Activated T-helper 17 cell treated with anti-CD3 and anti-CD28 coated beads, Interleukin-2, amount 50 U/mL, for 72 hours (primary cell): ENCODE measurements at regions not wholly inside any gene's neighbourhood (a gene's known extent, or its start where the extent isn't known, plus 50 kb on each side); places are given as distances from the start of the nearest gene placed in this dataset.

ENCODE experiments used
- ATAC-seq: fragments of 150-1000 bp; cut with Tn5 transposase; replicated peaks from 2 replicates; pipeline ENCODE4 v1.10.0; 2021; ENCODE audit warnings: mild to moderate bottlenecking, moderate library complexity
- H3K27ac Mint-ChIP-seq: one replicate; pipeline ENCODE4 v1.8.0; 2022; ENCODE audit warnings: mixed read lengths
- H3K27me3 Mint-ChIP-seq: one replicate; pipeline ENCODE4 v1.8.0; 2022; ENCODE audit warnings: mixed read lengths
- H3K36me3 Mint-ChIP-seq: one replicate; pipeline ENCODE4 v1.8.0; 2022; ENCODE audit warnings: low read depth, mild to moderate bottlenecking, mixed read lengths
- H3K4me1 Mint-ChIP-seq: one replicate; pipeline ENCODE4 v1.8.0; 2022; ENCODE audit warnings: mixed read lengths
- H3K4me3 Mint-ChIP-seq: one replicate; pipeline ENCODE4 v1.8.0; 2022; ENCODE audit warnings: mild to moderate bottlenecking, mixed read lengths
- H3K9me3 Mint-ChIP-seq: one replicate; pipeline ENCODE4 v1.8.0; 2022; ENCODE audit warnings: mixed read lengths

DNA sequence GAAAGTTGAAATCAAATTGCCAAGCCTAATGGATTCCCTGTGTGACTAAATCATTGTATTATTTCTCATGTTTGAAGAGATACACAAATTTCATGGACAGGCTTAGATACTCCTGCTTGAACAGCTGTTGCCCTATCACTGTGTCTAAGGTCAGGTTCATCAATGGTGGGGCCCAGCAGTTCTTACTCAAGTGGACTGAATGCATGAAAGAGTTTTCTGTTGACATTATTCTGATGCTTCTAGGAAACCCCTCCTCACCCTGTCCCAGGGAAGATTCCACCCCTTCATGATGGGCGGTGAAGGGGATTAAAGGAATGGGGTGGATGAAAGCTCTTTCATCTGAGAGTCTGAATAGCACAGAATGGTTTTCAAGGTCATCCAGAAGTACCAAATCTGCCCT is 148.8 kb downstream of the INO80D start:
- Mint-ChIP-seq H3K9me3 (no peaks in the 10 kb centered on the region), H3K36me3 (no peaks in the 10 kb centered on the region), H3K4me3 (no peak overlapping the region), H3K27me3 (peaks cover 3% of the 10 kb centered on the region), H3K27ac (no peak overlapping the region), H3K4me1 (no peaks in the 10 kb centered on the region)
- no peak for ATAC-seq

DNA sequence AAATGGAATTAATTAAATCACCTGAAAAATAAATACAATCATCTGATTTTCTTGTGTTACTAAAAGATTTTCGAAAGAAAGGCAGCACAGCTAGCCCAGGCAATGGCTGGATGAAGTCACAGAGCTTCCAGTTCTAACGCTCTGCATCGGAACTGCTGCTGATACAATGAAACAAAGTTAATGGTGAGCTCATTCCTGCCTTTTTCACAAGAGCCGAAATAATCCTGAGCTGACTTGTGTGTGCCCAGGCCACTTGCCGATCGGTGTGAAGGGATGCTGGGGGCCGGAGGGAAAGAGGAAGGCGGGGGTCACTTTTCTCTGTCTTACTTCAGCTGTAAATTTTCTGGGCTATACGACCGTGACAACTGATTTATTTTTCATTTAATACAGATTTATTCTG is 149.5 kb downstream of the INO80D start:
- no peak overlapping the region for H3K4me3 Mint-ChIP-seq
- peaks cover 3% of the 10 kb centered on the region for H3K27me3 Mint-ChIP-seq
- no peaks in the 10 kb centered on the region for H3K9me3 Mint-ChIP-seq
- no peak for ATAC-seq
- no peaks in the 10 kb centered on the region for H3K36me3 Mint-ChIP-seq
- no peaks in the 10 kb centered on the region for H3K4me1 Mint-ChIP-seq
- no peak overlapping the region for H3K27ac Mint-ChIP-seq

DNA sequence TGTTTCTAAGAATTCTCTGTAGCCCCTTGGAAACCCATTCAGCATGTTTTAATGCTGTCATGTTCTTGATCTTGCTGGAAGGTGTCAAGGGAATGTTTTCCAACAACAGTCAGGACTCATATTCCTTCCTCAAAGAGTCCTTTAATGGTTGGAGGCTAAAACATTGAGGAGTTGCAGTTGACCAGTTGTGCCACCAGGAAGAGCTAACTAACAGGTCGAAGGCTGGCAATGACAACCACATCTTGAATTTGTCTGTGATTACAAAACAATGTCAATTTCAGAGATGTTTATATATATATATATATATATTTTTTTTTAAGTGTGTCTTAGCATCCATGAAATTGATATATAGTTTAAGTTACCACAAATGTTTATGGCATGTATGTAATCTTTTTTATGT is 151.5 kb downstream of the INO80D start:
- no peaks in the 10 kb centered on the region for H3K36me3 Mint-ChIP-seq
- H3K4me3 Mint-ChIP-seq = no peak overlapping the region
- H3K4me1 Mint-ChIP-seq = no peaks in the 10 kb centered on the region
- H3K27ac Mint-ChIP-seq = no peak overlapping the region
- ATAC-seq = no peak
- no peaks in the 10 kb centered on the region for H3K9me3 Mint-ChIP-seq
- peaks cover 17% of the 10 kb centered on the region for H3K27me3 Mint-ChIP-seq

DNA sequence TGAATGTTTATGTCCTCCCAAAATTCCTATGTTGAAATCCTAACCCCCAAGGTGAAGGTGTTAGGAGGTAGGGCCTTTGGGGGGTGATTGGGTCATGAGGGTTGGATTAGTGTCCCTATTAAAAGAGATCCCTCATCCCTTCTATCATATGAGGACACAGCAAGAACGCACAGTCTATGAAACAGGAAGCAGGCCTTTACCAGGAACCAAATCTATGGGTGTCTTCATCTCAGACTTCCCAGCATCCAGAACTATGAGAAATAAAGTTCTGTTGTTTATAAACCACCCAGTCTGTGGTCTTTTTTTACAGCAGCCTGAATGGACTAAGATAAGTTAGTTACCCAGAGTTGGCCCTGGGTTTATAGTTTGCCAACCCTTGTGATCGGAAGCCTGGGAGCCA is 153.1 kb downstream of the INO80D start:
- no peaks in the 10 kb centered on the region for H3K4me1 Mint-ChIP-seq
- no peak for ATAC-seq
- H3K9me3 Mint-ChIP-seq = no peaks in the 10 kb centered on the region
- H3K4me3 Mint-ChIP-seq = no peak overlapping the region
- H3K36me3 Mint-ChIP-seq = no peaks in the 10 kb centered on the region
- peaks cover 28% of the 10 kb centered on the region for H3K27me3 Mint-ChIP-seq
- H3K27ac Mint-ChIP-seq = no peak overlapping the region

DNA sequence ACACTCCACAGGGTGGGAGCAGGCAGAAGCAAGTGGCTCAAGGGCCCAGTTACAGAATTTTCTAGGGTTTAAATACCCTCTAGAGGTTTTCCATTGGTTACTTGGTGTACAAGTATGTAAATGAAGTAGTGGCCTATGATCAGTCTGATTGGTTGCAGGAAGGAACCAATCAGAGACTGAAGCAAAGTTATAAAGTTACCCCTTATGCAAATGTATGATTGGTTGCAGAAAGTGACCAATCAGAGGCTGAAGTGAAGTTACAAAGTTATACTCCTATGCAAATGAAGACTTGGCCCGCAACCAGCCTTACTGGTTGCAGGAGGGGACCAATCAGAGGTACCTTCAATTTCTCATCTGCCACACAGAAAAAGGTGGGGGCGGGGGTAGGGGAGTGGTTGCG is 154.6 kb downstream of the INO80D start:
- Mint-ChIP-seq H3K9me3 (no peaks in the 10 kb centered on the region), H3K4me3 (no peak overlapping the region), H3K27ac (no peak overlapping the region), H3K27me3 (peaks cover 38% of the 10 kb centered on the region), H3K36me3 (no peaks in the 10 kb centered on the region), H3K4me1 (peaks cover 4% of the 10 kb centered on the region)
- ATAC-seq = no peak

DNA sequence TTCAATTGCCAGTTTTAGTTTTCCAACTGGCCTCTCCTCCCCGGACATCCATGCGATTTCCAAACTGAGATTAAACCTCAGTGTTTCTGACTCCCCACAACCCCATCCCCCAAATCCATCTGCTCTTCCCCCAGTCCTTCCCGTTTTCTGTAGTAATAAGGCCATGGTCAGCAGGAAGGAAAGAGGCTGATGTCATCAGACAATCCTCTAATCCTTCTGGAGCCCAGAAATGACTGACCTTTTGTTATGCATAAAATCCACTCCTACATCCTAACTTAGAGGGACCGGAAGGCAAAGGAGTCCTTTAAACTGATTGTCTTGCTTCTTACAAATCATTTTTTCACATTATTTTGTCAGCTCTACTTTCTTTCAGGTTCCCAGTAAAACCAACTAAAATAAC is 155.8 kb downstream of the INO80D start:
- peaks cover 9% of the 10 kb centered on the region for H3K4me1 Mint-ChIP-seq
- H3K4me3 Mint-ChIP-seq = no peak overlapping the region
- H3K9me3 Mint-ChIP-seq = no peaks in the 10 kb centered on the region
- no peaks in the 10 kb centered on the region for H3K36me3 Mint-ChIP-seq
- no peak overlapping the region for H3K27ac Mint-ChIP-seq
- peaks cover 44% of the 10 kb centered on the region for H3K27me3 Mint-ChIP-seq
- ATAC-seq = no peak

DNA sequence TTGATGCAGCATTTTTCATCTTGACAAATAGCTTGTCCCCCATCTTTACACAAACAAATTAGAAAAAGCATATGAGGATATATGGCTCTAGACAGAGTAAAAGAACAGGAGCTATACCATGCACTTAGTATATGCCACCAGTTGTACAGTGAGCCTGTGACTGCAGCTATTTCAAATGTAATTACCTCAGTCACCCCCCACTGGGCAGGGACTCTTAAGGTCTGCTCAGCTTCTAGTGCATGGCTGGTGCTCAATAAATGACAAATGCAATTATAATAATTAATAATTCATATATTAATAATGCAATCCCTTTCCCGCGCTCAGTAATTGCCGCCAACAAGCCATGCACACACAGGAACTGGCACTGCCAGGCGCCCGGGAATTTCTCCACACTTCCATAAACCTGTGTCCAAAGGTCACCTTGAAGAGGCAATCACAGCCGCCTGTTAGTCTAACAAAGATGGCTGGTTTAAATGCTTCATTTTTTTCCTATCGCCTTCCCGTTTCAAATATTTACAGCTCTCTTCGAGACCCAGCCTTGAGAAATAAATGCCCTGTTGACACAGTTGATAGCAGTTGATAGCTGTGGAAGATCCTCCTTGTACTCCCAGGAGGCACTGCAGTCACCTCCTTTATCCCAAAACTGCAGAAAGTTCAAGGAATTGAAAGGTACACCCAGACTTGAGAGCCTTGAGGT is 156.6 kb downstream of the INO80D start:
- no peaks in the 10 kb centered on the region for H3K36me3 Mint-ChIP-seq
- no peak for ATAC-seq
- H3K4me1 Mint-ChIP-seq = peaks cover 9% of the 10 kb centered on the region
- H3K27ac Mint-ChIP-seq = no peak overlapping the region
- no peak overlapping the region for H3K4me3 Mint-ChIP-seq
- H3K9me3 Mint-ChIP-seq = no peaks in the 10 kb centered on the region
- H3K27me3 Mint-ChIP-seq = peaks cover 50% of the 10 kb centered on the region

DNA sequence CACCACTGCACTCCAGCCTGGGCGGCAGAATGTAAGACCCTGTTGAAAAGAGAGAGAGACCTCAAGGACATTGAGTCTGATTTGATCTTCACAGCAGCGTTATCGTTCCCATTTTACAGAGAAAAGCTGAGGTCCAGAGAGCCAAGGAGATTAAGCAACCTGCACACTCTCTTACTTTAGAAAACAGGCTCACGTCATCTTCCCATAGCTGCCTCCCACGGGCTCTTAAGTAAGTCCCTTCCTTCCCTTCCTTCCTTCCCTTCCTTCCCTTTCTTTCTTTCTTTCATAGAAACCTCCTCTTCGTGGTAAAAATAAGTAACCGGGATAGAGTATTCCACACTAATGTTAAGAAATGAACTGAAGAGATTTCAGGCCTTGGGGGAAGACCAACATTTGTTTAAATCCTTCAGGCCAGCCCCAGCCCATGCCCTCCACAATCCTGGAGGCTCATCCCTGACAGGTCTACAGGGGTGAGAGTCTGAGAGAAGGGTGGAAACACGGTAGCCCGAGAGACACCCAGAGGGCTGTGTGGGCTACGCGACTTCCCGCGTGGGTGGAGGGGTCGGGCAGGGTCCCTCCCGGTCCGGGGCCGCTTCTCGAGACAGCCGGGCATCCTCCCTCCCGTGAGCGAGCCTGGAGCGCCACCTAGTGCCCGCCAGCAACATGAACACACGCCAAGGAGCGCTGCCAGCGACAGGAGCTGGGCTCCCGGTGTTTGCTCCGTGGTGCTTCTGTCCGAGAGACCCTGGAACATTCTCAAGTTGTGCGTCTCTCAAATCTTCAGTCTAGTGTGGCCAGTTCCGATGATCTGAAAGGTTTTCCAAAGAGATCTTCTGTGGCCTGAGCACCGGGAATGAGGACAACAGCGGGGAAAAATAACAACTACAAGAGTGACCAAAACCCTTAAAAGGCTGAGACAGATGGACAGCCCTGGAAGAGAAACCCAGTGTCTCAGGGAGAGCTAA is 160.3 kb downstream of the INO80D start:
- H3K4me1 Mint-ChIP-seq = peaks cover 9% of the 10 kb centered on the region
- no peaks in the 10 kb centered on the region for H3K9me3 Mint-ChIP-seq
- H3K27me3 Mint-ChIP-seq = peaks cover 52% of the 10 kb centered on the region
- peak; percentile 88 for ATAC-seq
- H3K27ac Mint-ChIP-seq = no peak overlapping the region
- peak overlapping the region; percentile 43 for H3K4me3 Mint-ChIP-seq
- no peaks in the 10 kb centered on the region for H3K36me3 Mint-ChIP-seq

DNA sequence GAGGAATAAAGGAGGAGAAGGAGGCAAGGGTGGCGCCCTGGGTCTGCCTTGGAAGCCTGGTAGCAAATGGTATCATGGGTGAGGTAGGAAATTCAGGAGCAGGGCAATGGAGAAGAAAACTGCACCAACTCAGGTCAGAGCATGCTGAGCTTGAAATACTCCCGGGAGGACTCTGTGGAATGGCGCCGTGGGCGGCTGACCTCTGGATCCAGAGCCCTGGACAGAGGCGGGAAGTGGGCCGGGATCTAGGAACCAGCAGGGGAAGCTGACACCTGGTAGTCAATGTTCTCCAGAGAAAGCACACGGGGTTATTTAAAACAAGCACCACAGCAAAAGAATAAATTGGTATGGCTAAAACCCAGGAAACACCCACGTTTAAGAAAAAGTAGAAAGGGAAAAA is 161.3 kb downstream of the INO80D start:
- H3K27ac Mint-ChIP-seq = no peak overlapping the region
- no peak for ATAC-seq

DNA sequence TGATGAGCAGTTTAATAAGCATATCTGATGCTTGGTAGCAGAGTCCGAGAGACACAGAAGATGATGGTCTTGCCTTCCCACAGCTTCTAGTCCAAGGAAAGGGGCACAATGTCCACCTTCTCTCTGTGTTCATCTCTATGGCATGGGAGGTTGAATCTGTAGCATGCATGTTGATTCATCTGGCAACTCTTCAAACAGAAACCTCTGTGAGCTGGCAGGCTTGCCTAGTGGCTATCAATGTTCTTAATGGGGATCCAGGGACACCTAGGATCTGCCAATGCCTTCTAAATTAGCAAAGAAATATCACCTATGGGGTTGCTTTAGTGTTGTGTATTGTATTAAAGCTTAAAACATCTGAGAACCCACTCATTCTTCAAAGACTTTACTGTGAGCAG is 170.8 kb downstream of the INO80D start:
- Mint-ChIP-seq H3K36me3 (no peaks in the 10 kb centered on the region), H3K9me3 (no peaks in the 10 kb centered on the region), H3K27ac (no peak overlapping the region), H3K27me3 (peaks cover 15% of the 10 kb centered on the region), H3K4me3 (no peak overlapping the region), H3K4me1 (no peaks in the 10 kb centered on the region)
- ATAC-seq = no peak

More for the DNA sequence above, 161.3 kb downstream of the INO80D start:
- Mint-ChIP-seq H3K27me3 (peaks cover 50% of the 10 kb centered on the region), H3K4me3 (no peak overlapping the region), H3K4me1 (peaks cover 9% of the 10 kb centered on the region), H3K36me3 (no peaks in the 10 kb centered on the region), H3K9me3 (no peaks in the 10 kb centered on the region)

DNA sequence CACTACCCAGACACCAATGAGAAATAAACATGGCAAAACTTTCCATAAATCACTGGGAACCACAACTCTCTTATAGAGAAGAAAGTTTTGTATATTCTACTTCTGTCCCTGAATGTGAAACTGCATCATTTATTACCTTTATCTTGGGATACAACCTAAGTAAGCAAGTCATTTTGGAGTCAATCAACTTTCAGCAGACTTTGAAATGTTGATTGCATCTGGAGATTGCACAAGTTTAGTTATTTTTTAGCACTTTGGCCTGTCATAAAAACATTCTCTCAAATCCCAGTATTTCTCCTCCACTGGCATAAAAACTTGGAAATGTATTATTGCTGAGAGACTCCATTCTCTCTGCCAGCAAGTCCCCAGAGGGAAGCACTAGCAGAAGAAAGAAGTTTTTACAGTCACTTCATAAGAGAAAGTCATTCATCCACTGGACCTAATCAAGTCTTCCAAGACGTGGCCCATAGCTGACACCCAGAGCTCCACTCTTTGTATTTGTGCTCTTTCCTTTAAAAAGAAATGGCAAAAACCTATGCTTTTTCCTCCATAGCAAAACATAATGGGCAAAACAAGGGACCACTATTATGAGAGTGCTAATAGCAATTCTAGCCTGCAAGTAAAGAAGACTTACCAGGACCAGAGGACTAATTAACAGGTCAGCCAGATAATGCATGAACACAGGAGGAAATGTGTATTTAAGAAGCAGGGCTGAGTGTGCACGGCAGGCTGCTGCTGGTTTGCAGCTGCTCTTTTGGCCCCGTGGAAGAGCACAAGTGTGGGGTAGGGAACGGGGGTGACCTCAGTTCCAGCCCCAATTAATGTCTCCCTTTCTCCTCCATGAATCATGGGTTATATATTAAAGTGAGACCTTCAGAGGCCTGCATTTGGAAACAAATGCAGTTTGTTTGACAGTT is 171.5 kb downstream of the INO80D start:
- H3K27me3 Mint-ChIP-seq = peaks cover 17% of the 10 kb centered on the region
- H3K4me1 Mint-ChIP-seq = no peaks in the 10 kb centered on the region
- no peaks in the 10 kb centered on the region for H3K36me3 Mint-ChIP-seq
- ATAC-seq = no peak
- H3K9me3 Mint-ChIP-seq = no peaks in the 10 kb centered on the region
- no peak overlapping the region for H3K4me3 Mint-ChIP-seq
- H3K27ac Mint-ChIP-seq = no peak overlapping the region

DNA sequence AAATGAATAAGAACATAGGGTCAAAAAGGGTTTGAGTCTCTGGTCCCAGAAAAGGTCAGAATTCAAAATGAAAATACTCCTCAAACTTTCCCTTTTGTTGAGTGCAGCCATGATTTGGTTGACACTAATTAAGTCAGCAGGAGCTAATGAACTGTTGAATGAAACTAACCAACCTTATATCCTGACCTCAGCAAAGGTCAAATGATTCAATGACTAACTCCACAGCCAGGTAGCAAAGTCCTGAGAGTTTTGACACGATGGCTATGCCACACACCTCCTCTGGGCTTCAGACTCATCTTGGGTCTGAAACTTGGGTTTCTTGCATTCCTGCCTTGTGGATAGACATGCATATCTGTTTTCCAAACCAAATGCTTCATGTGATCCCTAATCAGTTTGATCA is 172.3 kb downstream of the INO80D start:
- peaks cover 19% of the 10 kb centered on the region for H3K27me3 Mint-ChIP-seq
- no peaks in the 10 kb centered on the region for H3K9me3 Mint-ChIP-seq
- no peak overlapping the region for H3K27ac Mint-ChIP-seq
- ATAC-seq = no peak
- no peaks in the 10 kb centered on the region for H3K36me3 Mint-ChIP-seq
- no peak overlapping the region for H3K4me3 Mint-ChIP-seq
- H3K4me1 Mint-ChIP-seq = no peaks in the 10 kb centered on the region

DNA sequence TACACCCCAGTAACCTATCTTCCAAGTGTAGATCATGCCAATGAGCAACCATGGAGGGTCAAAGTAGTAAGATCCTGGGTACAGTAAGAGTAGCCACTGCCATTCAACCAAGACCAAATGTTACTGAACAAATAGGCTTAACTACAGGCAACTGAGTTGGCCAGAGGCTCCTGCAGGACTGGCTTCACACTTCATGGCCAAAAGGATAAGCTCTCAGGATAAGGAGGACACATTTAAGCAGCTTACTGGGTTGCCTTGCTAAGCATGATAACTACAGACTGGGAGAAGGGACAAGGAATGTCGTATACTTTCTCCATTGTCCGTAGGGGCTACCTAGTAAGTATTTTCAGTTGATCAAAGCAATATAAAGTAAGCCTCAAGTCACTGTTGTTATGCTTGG is 174.7 kb downstream of the INO80D start:
- Mint-ChIP-seq H3K27me3 (peaks cover 23% of the 10 kb centered on the region), H3K9me3 (no peaks in the 10 kb centered on the region), H3K36me3 (no peaks in the 10 kb centered on the region), H3K4me3 (no peak overlapping the region), H3K4me1 (no peaks in the 10 kb centered on the region), H3K27ac (no peak overlapping the region)
- no peak for ATAC-seq

DNA sequence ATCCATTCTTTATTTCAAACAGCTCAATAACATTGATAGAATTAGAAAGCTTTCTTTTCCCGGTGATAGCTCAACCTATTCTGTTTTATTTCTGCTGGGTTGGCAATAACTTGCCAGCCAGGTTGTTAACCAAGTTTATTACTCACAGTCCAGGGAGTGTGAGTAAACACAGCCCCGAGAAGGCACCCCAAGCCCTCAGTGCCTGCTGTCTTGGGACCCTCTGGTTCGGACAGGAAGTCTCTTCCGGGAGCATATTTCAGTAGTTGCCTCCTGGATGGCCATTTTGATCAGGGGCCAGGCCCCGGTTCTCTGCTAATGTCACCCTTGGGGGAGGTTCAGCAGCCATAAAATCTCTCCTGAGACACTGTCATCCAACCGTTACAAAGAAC is 176.8 kb downstream of the INO80D start:
- no peak overlapping the region for H3K4me3 Mint-ChIP-seq
- ATAC-seq = no peak
- no peak overlapping the region for H3K27ac Mint-ChIP-seq
- no peaks in the 10 kb centered on the region for H3K36me3 Mint-ChIP-seq
- H3K4me1 Mint-ChIP-seq = no peaks in the 10 kb centered on the region
- no peaks in the 10 kb centered on the region for H3K9me3 Mint-ChIP-seq
- peaks cover 35% of the 10 kb centered on the region for H3K27me3 Mint-ChIP-seq
